ENCODE measurements at regions not wholly inside any gene's neighbourhood (a gene's known extent, or its start where the extent isn't known, plus 50 kb on each side); places are given as distances from the start of the nearest gene placed in this dataset.

DNA sequence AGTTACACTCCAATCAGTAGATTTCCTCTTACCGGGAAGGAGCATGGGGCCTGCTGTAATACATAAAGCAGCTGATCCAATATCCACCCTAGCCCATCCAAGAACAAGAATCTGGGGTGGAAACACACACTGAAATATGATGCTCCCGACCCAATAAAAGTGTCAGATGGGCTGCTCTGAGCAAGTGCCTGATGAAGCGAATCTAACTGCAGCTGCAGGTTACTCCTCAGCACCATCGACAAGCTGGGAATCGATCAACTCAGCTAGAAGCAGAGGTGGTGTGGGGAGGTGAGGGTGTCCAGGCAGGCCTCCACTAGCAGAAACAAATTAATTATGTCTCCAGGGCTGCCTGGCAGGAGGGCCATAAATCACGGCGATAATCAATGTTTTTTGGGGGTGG lies 64.0 kb upstream of the WSCD2 start:
- no peak overlapping the region for H3K27ac ChIP-seq (ENCODE audit: low read depth in 1 of 2, low read length in 2 of 2)
- no peak for DNase-seq (ENCODE audit: low spot score)
- no peaks in the 10 kb centered on the region for H3K9me3 ChIP-seq (ENCODE audit: control insufficient read depth in 4 of 4, low read length in 3 of 4)
- no peaks in the 10 kb centered on the region for H3K36me3 ChIP-seq (ENCODE audit: control insufficient read depth in 4 of 4, insufficient read depth in 3 of 4, low read depth in 1 of 4, low read length in 3 of 4)
- TF ChIP-seq MAX (IDR thresholded peaks at IDR 0.05) (no peak), FOXA2 (IDR thresholded peaks at IDR 0.05) (no peak), NR2F2 (IDR thresholded peaks at IDR 0.05) (no peak)
- no peaks in the 10 kb centered on the region for H3K4me1 ChIP-seq (ENCODE audit: control insufficient read depth in 4 of 4, insufficient read depth in 4 of 4, low read length in 3 of 4)
- 74% methylated on average over 7 of the region's 7 CpGs for WGBS
- peaks cover 0 to 5% (median 2%) of the 10 kb centered on the region in 4 donors for H3K27me3 ChIP-seq (ENCODE audit: control insufficient read depth in 4 of 4, insufficient read depth in 4 of 4, low read length in 3 of 4)
- H3K9ac ChIP-seq (ENCODE audit: low read depth in 1 of 2, low read length in 2 of 2) = no peak overlapping the region
- H3K4me3 ChIP-seq (ENCODE audit: low read depth in 1 of 3, low read length in 3 of 3) = no peak overlapping the region

- WGBS = 62% methylated on average over 9 of the region's 9 CpGs
- H3K4me1 ChIP-seq (ENCODE audit: control insufficient read depth in 4 of 4, insufficient read depth in 4 of 4, low read length in 3 of 4) = no peaks in the 10 kb centered on the region
- TF ChIP-seq HNF4G (IDR thresholded peaks at IDR 0.05) (no peak), RAD21 (IDR thresholded peaks at IDR 0.05) (no peak), FOXA1 (IDR thresholded peaks at IDR 0.05) (no peak), MAX (IDR thresholded peaks at IDR 0.05) (no peak), RXRA (IDR thresholded peaks at IDR 0.05) (no peak), EGR1 (IDR thresholded peaks at IDR 0.05; ENCODE audit: low read depth in 2 of 2) (no peak), HNF4A (conservative IDR thresholded peaks at IDR 0.05) (no peak), GABPA (IDR thresholded peaks at IDR 0.05 in 1 of 2, conservative IDR thresholded peaks at IDR 0.05 in 1 of 2) (no peak), ATF3 (IDR thresholded peaks at IDR 0.05) (no peak), JUND (IDR thresholded peaks at IDR 0.05) (no peak)
- no peak overlapping the region for H3K27ac ChIP-seq (ENCODE audit: low read depth in 1 of 2, low read length in 2 of 2)
- H3K36me3 ChIP-seq (ENCODE audit: control insufficient read depth in 4 of 4, insufficient read depth in 3 of 4, low read depth in 1 of 4, low read length in 3 of 4) = no peaks in the 10 kb centered on the region
- peaks cover 0 to 4% (median 2%) of the 10 kb centered on the region in 4 donors for H3K27me3 ChIP-seq (ENCODE audit: control insufficient read depth in 4 of 4, insufficient read depth in 4 of 4, low read length in 3 of 4)
- no peak overlapping the region for H3K4me3 ChIP-seq (ENCODE audit: low read depth in 1 of 3, low read length in 3 of 3)
- H3K9ac ChIP-seq (ENCODE audit: low read depth in 1 of 2, low read length in 2 of 2) = no peak overlapping the region
- no peak for DNase-seq (ENCODE audit: low spot score)
- H3K9me3 ChIP-seq (ENCODE audit: control insufficient read depth in 4 of 4, low read length in 3 of 4) = no peaks in the 10 kb centered on the region
Observed at GRCh38 chr12:108066583-108067577, 62.2 kb upstream of the WSCD2 start.

DNA sequence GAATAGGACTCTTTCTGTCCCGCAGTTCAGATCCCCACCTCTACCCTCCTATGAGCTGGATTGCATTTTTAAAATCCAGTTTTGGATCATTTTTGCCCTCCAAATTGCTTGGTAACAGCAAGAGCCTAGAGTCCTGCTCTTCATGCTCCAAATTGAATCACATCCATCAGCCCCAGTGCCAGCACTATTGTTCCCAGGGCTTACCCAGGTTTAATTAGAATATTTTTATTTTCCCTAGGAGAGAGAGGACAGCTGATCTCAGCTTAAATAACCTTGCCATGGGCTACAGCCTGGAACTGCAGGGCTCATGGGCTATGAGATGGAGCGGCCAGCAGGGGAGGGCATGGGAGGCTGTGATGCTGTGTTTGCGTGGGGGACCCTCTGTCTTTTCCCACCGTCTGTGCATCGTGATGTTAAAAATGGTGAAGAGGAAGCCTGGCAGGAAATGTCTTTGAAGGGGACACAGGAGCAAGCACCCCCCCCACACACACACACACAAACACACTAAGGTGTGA lies 59.4 kb upstream of the WSCD2 start:
- Histone ChIP-seq H3K4me1 (ENCODE audit: control insufficient read depth in 4 of 4, insufficient read depth in 4 of 4, low read length in 3 of 4) (no peaks in the 10 kb centered on the region), H3K9me3 (ENCODE audit: control insufficient read depth in 4 of 4, low read length in 3 of 4) (no peaks in the 10 kb centered on the region), H3K27me3 (ENCODE audit: control insufficient read depth in 4 of 4, insufficient read depth in 4 of 4, low read length in 3 of 4) (peaks cover 0 to 4% (median 3%) of the 10 kb centered on the region in 4 donors), H3K4me3 (ENCODE audit: low read depth in 1 of 3, low read length in 3 of 3) (no peak overlapping the region), H3K36me3 (ENCODE audit: control insufficient read depth in 4 of 4, insufficient read depth in 3 of 4, low read depth in 1 of 4, low read length in 3 of 4) (no peaks in the 10 kb centered on the region), H3K27ac (ENCODE audit: low read depth in 1 of 2, low read length in 2 of 2) (no peak overlapping the region), H3K9ac (ENCODE audit: low read depth in 1 of 2, low read length in 2 of 2) (no peak overlapping the region)
- no peak for DNase-seq (ENCODE audit: low spot score)
- WGBS = 56% methylated on average over 5 of the region's 5 CpGs
- TF ChIP-seq JUND (IDR thresholded peaks at IDR 0.05) (no peak), SP1 (IDR thresholded peaks at IDR 0.05) (no peak), FOXA1 (IDR thresholded peaks at IDR 0.05) (no peak), FOXA2 (IDR thresholded peaks at IDR 0.05) (no peak), ZBTB33 (IDR thresholded peaks at IDR 0.05) (no peak), HNF4A (conservative IDR thresholded peaks at IDR 0.05) (no peak), RAD21 (IDR thresholded peaks at IDR 0.05) (no peak), TAF1 (conservative IDR thresholded peaks at IDR 0.05) (no peak), YY1 (IDR thresholded peaks at IDR 0.05) (no peak), HNF4G (IDR thresholded peaks at IDR 0.05) (no peak), EGR1 (IDR thresholded peaks at IDR 0.05; ENCODE audit: low read depth in 2 of 2) (no peak), GABPA (IDR thresholded peaks at IDR 0.05 in 1 of 2, conservative IDR thresholded peaks at IDR 0.05 in 1 of 2) (no peak), MAX (IDR thresholded peaks at IDR 0.05) (no peak), NR2F2 (IDR thresholded peaks at IDR 0.05) (no peak), RXRA (IDR thresholded peaks at IDR 0.05) (no peak), REST (IDR thresholded peaks at IDR 0.05) (no peak)
